Adrenal gland (tissue), 9 donors: ENCODE measurements at regions not wholly inside any gene's neighbourhood (a gene's known extent, or its start where the extent isn't known, plus 50 kb on each side); places are given as distances from the start of the nearest gene placed in this dataset.

Experiments
- DNase-seq, 7 donors: peaks; one replicate each; pipeline ENCODE4 v3.0.0-alpha.2; 2019 to 2020
- H3K27ac ChIP-seq, 5 donors: fragments of 200-600 bp; sonication (generic) in 4 of 5; 1 replicate in 3 of 5; 2 replicates in 2 of 5; pipeline versions ENCODE4 v1.5.1 to v1.8.0; 2016 to 2020; ENCODE audit warnings: mild to moderate bottlenecking in 1 of 5
- H3K27me3 ChIP-seq: fragments of 200-600 bp; 2 replicates; pipeline ENCODE4 v1.8.0; 2021
- H3K36me3 ChIP-seq, 2 donors: fragments of 200-600 bp; replicated peaks in 1 of 2; 1 replicate in 1 of 2; 2 replicates in 1 of 2; pipeline versions ENCODE4 v1.5.1 to v1.8.0; 2018 to 2022
- H3K4me1 ChIP-seq, 2 donors: fragments of 200-600 bp; replicated peaks in 1 of 2; 1 replicate in 1 of 2; 2 replicates in 1 of 2; pipeline versions ENCODE4 v1.5.1 to v1.8.0; 2018 to 2021
- H3K4me3 ChIP-seq, 4 donors: fragments of 200-600 bp; sonication (generic) in 3 of 4; one replicate each; pipeline ENCODE4 v1.5.1; 2016 to 2018
- H3K9me3 ChIP-seq, 3 donors: fragments of 200-600 bp; sonication (generic) in 1 of 3; replicated peaks in 1 of 3; 1 replicate in 2 of 3; 2 replicates in 1 of 3; pipeline versions ENCODE4 v1.5.1 to v1.8.0; 2016 to 2021
- POLR2A ChIP-seq, 2 donors: fragments of 450-650 bp; IDR thresholded peaks; one replicate each; pipeline ENCODE4 v1.6.1; 2017; ENCODE audit warnings: antibody characterized with exemption in 2 of 2, mild to moderate bottlenecking in 2 of 2, moderate library complexity in 1 of 2
- WGBS, 4 donors: extraction: QIAGEN DNeasy Blood & Tissue Kit in 2 of 4; methylation state at CpG; one replicate each; pipeline versions ENCODE4 v1.1.5 to v1.1.7; 2013 to 2017; 5-methylcytosine and 5-hydroxymethylcytosine counted together
- intact Hi-C, 2 donors: fragments of 100-400 bp; cut with DNase I; formaldehyde crosslinking; loops; one replicate each; pipeline versions ENCODE4 v1.14.1 to v1.15.0; 2022 to 2023
- TF ChIP-seq, protein P1 (sequence below), 6 experiments: fragments of 450-650 bp in 4 of 6; fragments of 200-600 bp in 2 of 6; sonication (generic) in 1 of 6; IDR thresholded peaks; 1 replicate in 5 of 6; 2 replicates in 1 of 6; pipeline versions ENCODE4 v1.5.1 to v1.8.0; 2016 to 2021; ENCODE audit warnings: antibody characterized with exemption in 6 of 6, mild to moderate bottlenecking in 2 of 6, moderate library complexity in 1 of 6
- donor health status: healthy with polysubstance abuse.
- donor health status: Bipolar disorder and iron deficiency.
- donor health status: DM: yes; HTN: yes; CAD: no.
- donor health status: DM: no; HTN: no; CAD: no.
- donor health status: DM: no; HTN: no; CAD: no.

DNA sequence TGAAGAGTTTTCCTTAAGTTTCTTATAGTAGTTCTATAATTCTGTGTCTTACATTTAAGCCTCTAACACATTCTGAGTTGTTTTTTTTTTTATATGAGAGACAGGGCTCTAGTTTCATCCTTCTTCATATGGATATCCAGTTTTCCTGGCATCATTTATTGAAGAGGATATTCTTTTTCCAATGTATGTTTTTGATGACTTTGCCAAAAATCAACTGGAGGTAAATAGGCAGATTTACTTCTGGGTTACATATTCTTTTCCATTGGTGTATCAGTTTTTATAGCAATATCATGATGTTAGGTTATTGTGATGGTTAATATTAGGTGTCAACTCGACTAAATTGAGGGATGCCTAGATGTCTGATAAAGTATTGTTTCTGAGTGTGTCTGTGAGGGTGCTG lies 650.7 kb upstream of the GRID2 start:
- intact Hi-C loops, result no loop called here
- Histone ChIP-seq H3K4me3 (no peak overlapping the region), H3K4me1 (no peaks in the 10 kb centered on the region), H3K27ac (no peak overlapping the region), H3K27me3 (no peaks in the 10 kb centered on the region), H3K9me3 (no peaks in the 10 kb centered on the region), H3K36me3 (no peaks in the 10 kb centered on the region)
- WGBS, 4 donors, result 63 to 79% (median 70%) methylated on average over 1 of the region's 1 CpG
- DNase-seq, result no peak
- TF ChIP-seq, protein P1, sequence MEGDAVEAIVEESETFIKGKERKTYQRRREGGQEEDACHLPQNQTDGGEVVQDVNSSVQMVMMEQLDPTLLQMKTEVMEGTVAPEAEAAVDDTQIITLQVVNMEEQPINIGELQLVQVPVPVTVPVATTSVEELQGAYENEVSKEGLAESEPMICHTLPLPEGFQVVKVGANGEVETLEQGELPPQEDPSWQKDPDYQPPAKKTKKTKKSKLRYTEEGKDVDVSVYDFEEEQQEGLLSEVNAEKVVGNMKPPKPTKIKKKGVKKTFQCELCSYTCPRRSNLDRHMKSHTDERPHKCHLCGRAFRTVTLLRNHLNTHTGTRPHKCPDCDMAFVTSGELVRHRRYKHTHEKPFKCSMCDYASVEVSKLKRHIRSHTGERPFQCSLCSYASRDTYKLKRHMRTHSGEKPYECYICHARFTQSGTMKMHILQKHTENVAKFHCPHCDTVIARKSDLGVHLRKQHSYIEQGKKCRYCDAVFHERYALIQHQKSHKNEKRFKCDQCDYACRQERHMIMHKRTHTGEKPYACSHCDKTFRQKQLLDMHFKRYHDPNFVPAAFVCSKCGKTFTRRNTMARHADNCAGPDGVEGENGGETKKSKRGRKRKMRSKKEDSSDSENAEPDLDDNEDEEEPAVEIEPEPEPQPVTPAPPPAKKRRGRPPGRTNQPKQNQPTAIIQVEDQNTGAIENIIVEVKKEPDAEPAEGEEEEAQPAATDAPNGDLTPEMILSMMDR (IDR thresholded peaks at IDR 0.05), result no peak
- no peak for TF ChIP-seq POLR2A (IDR thresholded peaks at IDR 0.05)

DNA sequence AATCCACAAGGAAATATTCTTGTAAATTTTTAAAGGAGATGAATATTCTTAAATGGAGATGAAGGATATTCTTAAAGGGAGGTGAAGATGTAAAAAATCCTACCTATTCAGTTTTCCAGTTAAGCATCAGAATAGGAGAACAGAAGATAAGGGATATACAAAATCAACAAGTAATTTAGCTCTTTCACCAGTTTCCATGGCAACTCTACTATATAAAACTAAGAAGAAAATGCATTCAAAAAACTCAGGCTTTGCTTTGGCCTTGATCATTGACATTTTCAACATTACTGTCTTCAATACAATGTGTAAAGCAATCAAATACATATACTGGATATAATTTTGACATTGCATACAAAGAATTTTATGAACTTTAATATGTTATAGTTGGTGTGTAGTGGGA lies 622.7 kb upstream of the GRID2 start:
- no peak for TF ChIP-seq POLR2A (IDR thresholded peaks at IDR 0.05)
- TF ChIP-seq, protein P1 (IDR thresholded peaks at IDR 0.05), result no peak
- no peak for DNase-seq
- H3K9me3 ChIP-seq, result no peaks in the 10 kb centered on the region
- no peaks in the 10 kb centered on the region for H3K36me3 ChIP-seq
- H3K27ac ChIP-seq, result no peak overlapping the region
- no peaks in the 10 kb centered on the region for H3K27me3 ChIP-seq
- H3K4me3 ChIP-seq, result no peak overlapping the region
- intact Hi-C loops, result no loop called here
- H3K4me1 ChIP-seq, result no peaks in the 10 kb centered on the region

DNA sequence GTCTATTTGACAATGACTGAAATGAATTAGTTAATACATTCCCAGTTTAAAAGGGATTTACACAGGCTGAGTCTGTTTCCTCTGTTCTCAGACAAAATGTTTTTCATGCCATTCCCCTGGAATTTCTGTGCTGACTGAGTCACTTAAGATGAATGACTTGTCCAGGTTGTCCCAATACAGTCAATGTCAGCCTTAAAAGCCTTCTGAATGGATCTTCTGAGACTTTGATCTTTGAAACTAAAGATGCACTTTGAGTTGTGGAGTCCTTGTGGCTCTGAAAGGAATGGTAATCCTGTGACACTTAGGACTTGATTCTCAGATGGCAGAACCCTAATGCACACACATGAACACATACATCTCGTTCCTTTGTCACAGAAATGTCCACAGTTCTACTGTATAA lies 622.2 kb upstream of the GRID2 start:
- WGBS, 4 donors, result 35 to 67% (median 56%) methylated on average over 1 of the region's 1 CpG
- no peak overlapping the region for H3K4me3 ChIP-seq
- TF ChIP-seq, protein P1 (IDR thresholded peaks at IDR 0.05), result no peak
- no peak for TF ChIP-seq POLR2A (IDR thresholded peaks at IDR 0.05)
- no peaks in the 10 kb centered on the region for H3K36me3 ChIP-seq
- no peaks in the 10 kb centered on the region for H3K4me1 ChIP-seq
- DNase-seq, result no peak
- H3K9me3 ChIP-seq, result no peaks in the 10 kb centered on the region
- H3K27me3 ChIP-seq, result no peaks in the 10 kb centered on the region
- intact Hi-C loops, result no loop called here
- no peak overlapping the region for H3K27ac ChIP-seq

DNA sequence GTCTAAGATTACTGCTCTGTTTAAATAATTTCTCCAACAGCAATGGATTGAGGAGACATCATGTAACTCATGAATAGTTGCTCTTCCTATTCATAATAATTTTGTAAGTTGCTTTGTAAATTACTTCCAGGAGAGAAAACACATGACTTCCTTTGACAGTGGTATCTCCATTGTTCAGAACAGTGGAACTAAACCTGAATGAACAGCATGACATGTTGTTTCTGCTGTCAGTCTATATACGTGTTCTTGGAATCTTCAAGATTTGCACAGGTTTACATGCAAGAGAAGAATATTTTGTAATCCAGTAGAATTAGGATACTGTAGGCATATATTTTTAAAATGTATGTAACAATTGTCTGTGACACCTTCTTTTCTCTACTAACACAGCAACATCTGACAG lies 618.8 kb upstream of the GRID2 start:
- TF ChIP-seq POLR2A (IDR thresholded peaks at IDR 0.05), result no peak
- TF ChIP-seq, protein P1 (IDR thresholded peaks at IDR 0.05), result no peak
- Histone ChIP-seq H3K4me3 (no peak overlapping the region), H3K36me3 (no peaks in the 10 kb centered on the region), H3K27ac (no peak overlapping the region), H3K9me3 (no peaks in the 10 kb centered on the region), H3K27me3 (no peaks in the 10 kb centered on the region), H3K4me1 (no peaks in the 10 kb centered on the region)
- intact Hi-C loops, result no loop called here
- DNase-seq, result no peak
- WGBS, 4 donors, result 58 to 79% (median 71%) methylated on average over 1 of the region's 1 CpG
